Hematopoietic multipotent progenitor cell treated with erythropoietin and hydrocortisone succinate and interleukin-3 and kit ligand, for 4 days (in vitro differentiated cells): ENCODE measurements at regions not wholly inside any gene's neighbourhood (a gene's known extent, or its start where the extent isn't known, plus 50 kb on each side); places are given as distances from the start of the nearest gene placed in this dataset.

Source experiments
- DNase-seq: peaks from one replicate; pipeline ENCODE4 v3.0.0-alpha.2; 2015

DNA sequence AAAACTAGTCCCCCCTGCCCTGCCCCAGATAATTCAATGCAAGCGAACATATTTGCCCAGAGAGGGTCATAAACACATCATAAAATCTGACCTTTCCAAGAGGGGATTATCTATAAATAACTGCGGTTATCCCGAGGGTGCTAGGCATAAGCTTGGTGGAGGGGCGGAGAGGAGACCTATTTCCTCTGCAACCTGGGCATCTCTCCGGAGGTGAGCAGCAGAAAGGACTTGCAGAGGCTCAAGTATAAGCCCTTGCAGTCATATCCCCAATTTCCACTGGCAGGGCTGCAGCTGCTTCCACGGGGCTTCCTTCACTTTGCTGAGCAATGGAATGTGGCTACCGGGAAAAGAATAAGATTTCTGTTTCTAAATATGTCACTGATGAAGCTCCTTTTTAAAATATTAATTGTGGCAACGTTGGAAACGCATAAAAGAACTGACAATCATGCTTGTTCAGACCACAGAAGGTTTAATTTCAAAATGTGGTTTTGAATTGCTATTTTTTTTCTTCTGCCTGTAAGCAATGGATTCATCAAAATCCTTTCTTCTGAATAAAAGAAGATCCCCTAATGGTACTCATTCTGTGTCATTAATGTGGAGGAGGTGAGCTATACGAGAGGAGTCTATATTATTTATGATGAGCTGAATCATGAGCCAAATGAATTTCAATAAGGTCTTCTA, 268.9 kb upstream of the ATP2B1 start:
- DNase-seq: no peak

DNA sequence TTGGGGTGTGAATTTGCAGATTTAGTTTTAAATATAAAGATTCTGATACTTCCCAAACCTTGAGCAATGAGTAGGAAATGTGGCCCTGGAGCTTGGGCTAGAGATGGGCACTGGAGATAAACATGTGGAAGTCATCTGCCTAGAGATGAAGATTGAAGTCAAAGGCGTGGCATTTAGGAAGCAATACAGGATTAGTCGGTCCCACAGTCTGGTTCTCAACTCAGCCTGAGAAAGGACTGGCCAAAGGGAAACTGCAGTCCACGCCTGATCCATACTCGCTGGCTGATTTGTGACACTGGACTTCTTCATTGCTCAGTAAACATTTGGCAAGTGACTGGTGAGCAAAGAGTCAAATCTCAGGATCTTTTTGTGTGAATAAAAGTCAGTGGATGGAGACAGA, 268.2 kb upstream of the ATP2B1 start:
- DNase-seq: no peak

DNA sequence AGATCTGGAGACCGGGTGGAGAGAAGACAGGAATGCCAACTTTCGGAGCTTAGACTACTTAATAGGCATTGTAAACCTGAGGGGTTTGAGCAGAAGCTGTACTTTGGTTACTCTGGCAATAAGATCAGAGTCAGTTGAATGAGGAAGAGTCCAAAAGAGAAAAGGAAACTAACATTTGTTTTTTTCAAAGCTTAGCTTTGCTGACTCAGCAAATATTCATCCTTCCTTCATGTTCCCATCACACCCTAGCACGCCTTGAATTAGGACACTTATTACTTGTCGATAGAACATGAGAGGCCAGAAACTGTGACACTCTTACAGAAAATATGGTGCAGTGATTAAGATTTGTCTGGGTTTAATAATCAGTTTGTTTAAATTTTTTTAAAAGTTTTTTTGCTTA, 266.9 kb upstream of the ATP2B1 start:
- DNase-seq: no peak

DNA sequence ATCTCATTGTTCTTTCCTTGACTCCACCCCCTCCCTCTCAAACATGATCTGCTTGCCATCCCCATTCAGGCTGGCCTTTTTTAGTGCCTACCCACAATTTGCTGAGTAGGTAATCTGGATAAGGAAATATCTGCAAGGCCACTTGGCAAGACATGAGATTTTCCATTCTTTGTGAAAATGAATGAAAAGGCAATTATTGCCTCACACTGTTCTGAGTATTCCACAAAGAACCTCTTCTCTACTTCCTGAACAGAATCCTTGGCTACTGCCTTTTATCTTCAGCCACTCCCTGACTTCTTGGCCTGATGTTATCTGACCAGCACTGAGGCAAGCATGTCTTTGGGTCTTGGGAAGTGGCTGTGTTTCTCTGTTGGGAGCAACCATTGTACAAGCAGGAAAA, 263.2 kb upstream of the ATP2B1 start:
- peak; percentile 28 for DNase-seq

DNA sequence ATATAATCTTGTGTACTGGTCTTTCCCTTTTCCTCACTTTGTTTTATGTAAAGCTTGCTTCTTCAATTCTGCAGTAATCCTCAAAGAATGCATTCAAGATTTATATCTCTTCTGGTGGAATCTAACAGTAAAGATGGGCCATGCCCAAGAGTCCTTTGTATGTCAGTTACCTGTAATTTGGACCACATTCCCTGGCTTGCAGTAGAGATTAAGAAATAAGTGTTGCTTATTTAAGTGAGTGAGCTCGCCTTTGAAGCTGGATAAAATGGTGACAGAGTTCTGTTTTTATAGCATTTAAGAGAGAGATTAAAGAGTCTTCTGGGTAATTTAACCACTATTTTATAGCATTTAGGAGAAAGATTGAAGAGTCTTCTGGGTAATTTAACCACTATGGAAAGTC, 262.1 kb upstream of the ATP2B1 start:
- no peak for DNase-seq

DNA sequence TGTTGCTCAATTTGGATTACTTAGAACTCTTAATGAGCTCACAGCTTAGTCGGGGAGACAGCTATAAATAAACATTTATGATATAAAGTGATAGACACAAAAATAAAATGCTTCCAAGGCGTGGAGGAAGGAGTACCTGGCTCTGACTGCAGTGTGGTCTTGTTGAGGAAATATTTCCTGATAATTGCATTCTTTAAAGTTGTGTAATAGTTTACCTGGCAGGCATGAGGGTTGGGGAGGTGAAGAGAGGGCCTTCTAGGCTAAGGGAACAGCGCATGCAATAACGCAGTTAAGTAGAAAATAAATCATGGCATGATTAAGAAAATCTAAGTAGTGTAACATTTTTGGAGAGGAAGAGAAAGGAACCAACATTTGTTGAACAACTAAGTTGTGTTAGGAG, 260.5 kb upstream of the ATP2B1 start:
- no peak for DNase-seq

DNA sequence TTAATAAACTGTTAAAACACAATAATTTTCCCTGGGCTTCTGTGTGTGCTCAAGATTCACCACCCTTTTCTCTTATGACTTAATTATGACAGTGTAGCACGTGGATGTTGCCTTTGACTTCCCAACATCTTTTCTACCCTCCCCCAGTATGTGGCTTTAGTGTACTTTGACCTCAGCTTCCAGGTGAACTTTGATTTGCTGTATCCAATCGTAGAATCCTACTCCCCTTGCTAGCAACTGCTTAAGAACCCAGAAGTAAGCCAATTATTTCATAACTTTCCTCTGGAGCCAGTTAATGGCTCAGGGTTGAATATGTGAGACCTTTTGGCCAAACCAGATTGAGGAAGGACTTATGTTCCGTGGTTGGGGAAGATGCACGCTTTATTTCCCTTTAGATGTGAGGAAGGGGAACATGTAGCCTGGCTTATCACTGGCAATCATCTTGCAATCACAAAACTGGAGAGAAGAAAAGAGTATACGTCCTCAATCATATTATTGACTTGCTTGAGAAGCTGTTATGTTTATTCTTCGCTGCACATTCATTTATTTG, 259.6 kb upstream of the ATP2B1 start:
- peak; percentile 56 for DNase-seq

DNA sequence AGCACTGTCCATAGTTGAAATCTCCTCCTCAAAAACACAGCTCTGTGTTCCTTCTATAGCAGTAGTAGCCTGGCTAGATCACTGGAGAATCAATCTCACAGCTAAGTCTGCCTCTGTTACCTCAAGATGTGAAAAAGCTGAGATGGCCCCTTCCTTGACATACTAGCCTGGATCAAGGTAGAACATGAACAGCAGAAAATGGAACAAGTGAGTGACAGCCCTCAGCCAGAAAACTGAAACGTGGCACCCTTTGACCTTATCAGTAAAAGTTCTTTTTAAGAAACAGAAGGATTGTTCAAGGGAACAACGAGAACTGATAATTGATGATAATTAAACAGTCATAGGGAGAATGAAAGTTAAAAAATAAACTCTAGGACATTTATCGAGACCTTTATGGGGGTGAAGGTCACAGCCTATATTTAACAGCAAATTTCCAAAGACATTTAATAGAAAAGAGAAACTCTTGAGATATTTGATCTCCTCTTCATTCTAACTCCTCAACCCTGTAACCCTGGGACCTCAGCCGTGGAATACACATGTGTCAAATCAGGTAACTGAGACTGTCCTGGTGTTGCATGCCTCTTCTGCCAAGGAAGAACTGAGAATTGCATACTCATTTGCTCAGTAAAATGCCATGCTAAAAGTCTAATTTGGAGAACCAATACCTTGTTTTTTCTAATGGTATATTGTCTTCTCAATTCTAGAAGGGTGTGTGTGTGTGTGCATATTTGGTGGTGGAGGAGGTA, 258.0 kb upstream of the ATP2B1 start:
- no peak for DNase-seq

DNA sequence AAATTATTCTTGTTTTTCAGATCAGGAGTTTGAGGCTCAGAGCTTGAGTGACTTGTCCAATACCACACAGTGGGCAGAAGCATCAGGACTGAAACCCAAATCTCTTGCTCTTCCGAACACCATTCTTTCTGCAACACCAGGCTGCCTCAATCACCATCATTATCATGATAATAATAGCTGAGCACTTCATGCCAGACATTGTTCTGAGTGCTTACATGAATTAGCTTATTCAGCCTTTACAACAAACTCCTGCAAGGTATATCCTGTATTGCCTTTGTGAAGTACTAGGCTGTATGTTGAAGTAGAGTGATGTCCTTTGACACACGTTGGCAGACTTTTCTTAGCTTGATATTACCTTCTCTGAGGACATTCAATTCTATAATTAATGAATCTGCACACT, 257.4 kb upstream of the ATP2B1 start:
- no peak for DNase-seq

DNA sequence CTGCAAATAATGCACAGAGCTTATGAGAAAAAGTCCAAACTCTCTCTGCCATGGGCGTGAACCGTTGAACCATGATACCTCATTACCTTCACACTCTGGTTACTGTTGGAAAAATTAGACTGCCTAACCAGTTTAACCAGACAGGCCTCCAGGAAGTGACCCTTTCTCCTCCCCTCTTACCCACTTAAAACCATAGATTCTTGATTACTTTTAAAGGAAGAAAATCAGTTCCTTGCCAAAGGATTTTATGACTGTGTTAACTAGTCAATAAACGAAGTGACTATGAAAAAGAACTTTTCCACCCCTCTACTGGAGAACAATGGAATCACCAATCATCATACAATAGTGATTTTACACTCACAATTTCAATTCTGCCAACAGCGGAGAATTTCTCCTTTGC, 254.0 kb upstream of the ATP2B1 start:
- peak; percentile 30 for DNase-seq

DNA sequence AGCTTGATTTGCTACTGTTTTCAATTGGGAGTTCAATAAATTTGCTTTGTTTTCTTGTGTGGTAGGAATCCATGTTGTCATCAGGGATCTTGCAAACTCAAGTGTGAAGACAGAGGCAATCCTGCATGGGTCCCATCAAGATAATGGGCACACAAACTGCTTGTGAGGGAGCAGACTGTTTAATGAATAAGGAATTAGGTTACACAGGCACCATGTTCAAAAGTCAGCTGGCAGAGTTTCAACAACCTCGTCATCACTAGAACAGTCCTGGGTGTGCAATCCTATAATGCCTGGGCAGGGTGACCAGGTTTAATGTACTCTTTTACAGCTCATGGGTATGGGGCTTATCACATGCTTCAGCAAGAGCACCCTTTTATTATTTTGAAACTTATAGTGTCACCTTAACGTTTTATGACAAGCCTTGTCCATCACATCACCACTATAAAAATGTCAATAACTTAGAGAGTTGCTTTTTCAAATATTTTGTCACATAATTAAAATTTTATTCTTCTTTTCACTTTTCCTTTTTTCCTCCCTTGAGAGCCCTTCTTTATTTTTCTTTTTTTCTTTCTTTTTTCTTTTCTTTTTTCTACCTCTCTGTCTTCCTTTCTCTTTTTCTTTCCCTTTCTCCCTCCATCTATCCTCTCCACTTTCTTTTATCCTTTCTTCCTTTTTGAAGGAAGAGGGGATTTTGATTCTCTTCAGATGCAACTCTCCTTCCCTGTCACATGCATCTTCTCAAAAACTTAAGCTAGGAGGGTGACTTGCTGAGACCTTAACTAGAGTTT, 252.2 kb upstream of the ATP2B1 start:
- no peak for DNase-seq

DNA sequence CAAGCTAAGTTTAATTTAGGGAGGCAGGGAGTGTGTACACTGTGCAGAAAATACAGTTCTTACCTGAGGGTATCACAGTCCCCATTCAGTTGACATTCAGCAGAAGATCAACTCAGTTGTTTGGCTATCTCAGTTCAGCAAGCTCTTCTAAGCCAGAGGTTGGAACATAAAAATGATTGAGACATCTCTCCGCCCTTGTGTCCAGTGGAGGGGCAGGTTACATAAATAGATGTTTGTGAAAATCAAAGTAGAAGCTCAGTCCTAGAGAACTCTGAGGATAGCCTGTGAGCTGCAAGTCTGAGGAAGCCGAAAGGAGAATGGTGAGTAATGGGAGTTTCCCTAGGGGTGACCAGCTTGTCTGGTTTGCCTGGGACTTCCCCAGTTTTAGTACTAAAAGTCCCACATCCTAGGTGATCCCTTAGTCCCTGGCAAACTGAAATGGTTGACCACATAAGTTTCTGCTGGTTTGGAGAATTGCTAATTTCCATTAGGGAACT, 251.4 kb upstream of the ATP2B1 start:
- DNase-seq: no peak

DNA sequence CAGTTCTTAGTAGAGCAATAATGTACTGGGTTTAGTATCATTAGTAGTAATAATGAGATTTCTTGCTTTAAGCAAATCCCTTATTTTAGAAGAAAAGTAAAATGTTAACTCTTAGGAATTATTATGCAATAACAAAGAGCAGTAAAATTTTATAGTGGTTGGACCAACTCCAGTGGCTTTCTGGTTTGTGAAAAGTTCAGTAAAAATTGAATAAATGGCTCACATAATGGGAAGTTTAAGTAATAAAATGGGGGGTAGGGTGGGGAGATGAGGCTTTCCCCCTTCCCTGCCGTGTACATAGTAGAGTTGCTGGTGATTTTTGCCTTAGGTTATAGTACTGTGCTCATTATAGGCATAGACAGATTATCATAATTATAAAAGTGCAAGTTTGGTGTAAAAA, 250.5 kb upstream of the ATP2B1 start:
- DNase-seq: no peak

DNA sequence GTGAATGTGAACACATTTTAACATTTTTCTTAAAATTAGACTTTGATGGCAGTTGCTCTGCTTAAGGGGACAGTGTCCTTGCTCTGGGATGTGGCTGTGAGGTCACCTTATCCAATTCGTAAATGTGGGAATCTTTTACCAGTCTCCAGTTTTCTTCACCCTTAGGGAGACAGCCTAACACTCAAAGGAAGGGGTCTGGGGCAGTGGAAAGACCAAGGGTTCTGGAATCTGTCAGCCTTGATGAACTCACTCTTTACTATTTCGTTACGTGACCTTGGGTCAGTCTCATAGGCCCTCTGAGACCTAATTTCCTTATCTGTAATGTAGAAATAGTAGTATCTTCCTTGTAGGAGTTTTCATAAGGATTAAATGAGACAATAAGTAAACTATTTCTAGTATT, 245.6 kb upstream of the ATP2B1 start:
- no peak for DNase-seq

DNA sequence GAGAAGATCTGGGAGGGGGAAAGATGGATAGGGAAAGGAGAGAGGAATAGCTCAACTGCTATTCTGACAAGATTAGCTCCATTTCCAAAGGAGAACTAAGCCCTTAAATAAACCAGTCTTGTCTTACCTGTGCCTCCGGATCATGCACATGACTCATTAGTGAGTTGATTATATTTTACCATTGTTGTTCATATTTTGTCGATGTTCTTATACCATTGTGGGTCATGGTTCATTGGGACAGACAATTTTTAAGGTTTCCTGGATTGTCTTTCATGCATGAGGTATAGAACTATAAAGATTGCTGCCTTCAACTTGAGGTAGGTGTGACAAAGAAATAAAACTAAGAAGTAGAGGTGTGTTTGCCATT, 243.0 kb upstream of the ATP2B1 start:
- DNase-seq: no peak

DNA sequence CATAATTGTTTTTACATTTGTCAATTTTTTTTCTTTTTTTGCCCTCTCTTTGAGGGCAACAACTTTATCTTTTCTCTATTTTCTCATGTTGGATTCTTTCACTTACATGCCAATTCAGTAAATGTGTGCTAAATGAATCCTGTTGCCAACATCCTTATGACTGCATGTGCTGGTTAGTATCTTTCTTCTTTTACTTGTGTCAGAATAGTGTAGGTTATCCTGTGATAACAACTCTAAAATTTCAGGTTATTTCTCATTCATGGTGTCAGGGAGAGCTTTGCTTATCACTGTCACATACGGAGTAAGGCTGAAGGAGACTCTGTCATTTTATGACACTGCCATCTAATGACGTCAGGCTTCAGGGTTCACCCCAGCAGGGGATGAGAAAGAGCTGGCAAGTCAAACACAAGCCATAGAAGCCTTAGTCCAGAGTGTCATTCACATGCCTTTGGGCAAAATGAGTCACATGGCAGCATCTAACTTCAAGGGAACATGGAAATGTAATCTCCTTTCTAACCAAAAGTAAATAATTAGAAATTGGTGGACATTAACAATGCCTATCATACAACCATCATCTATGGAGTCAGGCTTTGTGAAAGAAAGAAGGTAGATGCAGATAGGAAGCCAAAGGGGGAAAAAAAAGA, 242.5 kb upstream of the ATP2B1 start:
- no peak for DNase-seq

DNA sequence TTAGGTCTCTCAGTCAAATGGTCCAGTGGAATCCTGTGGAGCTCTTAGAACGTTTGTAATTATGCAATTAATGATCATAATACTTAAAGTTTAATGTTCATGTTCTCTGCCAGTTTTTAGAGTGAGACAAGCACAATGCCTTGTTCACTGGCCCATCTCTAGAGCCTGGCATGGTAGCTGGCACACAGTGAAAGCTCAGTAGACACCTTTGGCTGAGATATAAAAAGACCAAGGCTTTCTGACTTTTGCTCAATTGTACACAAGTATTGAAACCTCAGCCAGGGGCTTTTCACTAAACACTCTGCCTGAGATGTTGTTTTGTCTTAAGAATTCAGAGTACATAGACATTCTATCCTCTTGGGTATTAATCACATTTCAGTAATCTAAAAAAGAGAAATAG, 241.8 kb upstream of the ATP2B1 start:
- no peak for DNase-seq

DNA sequence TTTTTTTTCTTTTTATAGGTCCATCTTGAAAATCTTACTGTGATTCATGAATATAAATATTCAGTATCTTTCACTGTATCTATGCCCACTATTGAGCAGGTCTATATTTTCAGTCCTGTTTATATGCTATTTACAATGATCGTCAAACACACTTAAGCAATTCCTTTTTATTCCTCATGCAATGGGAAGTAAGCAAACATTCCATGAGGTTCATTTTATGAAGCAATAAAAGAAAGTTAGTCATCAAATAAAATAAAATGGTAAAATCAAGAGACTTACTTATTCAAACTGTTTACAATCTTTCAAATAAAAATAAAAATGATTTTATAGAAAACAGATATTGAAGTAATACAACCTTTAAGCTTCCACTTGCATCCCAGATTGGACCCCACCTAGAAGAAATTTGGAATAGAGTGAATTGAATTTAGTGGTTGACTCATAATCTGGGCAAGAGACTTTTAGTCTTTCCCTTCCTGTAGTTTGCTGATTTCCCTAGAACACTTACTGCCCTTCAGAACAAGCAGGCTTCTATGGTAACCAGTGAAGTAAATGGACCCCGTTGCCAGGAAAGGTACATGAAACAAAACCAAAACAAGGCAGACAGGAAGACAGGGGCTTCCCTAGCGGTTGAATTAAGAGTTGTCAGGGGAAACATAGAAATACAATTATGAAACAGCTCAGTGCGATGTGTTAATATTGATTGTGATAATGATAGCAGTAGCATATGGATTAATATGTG, 241.0 kb upstream of the ATP2B1 start:
- peak; percentile 67 for DNase-seq

DNA sequence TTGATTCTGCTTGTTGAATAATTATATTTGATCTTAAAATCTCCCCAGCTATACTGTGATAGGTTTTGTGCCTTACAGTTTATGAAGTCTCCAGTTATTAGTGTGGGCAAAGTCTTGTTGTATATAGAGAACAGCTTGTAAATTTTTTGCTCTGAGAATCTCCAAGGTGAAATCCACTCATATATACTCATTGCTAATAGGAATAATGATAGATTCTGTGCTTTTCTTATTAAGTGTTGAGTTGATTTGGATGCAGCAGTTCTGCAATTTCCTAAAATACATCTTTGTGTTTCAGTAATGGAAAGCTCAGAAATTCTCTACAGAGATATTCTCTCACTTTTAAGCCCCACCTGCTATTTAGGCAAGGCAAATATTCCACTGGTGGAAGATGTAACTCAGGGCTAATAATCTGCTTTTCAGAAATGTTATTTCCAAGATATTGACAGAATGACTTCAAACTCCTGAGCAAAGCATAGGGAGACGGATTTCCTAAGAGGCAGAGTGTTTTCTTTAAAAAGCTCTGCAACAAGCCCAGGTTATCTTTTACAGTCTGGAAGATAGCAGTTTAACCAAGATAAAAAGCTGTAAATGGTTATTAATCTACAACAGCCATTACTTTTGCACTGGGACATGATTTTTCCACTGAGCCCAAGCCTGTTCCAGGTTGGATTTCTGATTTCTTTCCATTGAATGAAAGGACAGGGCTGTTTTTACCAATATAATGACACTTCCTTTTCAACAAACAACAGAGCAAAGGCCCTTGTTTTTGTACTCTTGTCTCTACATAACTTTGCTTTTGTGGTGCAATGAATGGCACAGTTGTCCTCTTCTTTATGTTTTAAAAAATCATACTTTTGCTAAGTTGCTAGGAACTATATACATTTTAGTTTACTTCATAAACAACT, 239.9 kb upstream of the ATP2B1 start:
- no peak for DNase-seq

DNA sequence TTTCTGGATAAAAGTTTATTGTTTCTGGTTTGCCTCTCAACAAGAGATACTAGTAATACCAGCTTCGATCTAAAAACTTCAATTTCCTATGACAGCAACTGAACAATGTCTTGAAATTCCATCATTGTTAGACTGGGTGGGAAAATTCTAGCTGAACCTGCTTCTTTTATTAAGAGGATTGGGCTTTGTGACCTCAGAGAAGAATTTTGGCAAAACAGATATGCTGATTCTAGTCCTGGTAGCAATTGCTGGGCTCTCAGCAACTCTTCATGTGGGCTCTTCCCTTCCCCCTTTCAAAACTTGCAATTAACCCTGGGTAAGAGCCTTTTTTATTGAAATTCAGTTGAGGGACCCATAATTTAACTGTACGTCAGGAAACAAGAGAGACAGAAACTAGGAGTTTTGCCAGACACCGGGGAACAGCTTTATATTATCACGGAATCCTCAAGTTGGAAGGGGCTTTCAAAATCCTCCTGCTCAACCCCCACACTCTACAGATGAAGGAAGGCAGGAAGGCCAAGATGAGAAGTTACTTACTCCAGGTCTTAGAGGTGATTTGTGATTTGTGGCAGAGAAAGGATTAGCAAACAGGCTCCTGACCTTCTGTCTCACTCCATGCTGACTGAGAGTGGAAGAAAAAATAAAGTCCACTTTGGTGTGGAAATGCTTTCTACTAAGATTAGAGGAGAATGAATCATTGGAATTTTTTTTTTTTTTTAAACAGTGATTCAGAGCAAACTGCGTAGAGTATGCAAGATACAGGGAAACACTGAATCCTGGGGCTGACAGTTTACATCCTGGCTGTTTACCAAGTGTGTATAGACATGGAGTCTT, 239.0 kb upstream of the ATP2B1 start:
- DNase-seq: peak; percentile 62
